Activated CD8-positive, alpha-beta T cell treated with anti-CD3 and anti-CD28 coated beads for 36 hours (primary cell): ENCODE measurements at regions not wholly inside any gene's neighbourhood (a gene's known extent, or its start where the extent isn't known, plus 50 kb on each side); places are given as distances from the start of the nearest gene placed in this dataset.

ENCODE experiments used
- ATAC-seq: fragments of 200-7000 bp; cut with Tn5 transposase; one replicate; pipeline ENCODE4 v1.10.0; 2021; ENCODE audit warnings: mild to moderate bottlenecking, moderate library complexity
- CTCF ChIA-PET: fragments of 350-600 bp; sonication (Branson Sonifier 250); formaldehyde crosslinking; loops from one replicate; lab custom pipeline; 2021; ENCODE audit warnings: antibody characterized with exemption; lab: Charles Lee
- POLR2A ChIA-PET: fragments of 350-600 bp; sonication (Branson Sonifier 250); formaldehyde crosslinking; loops from one replicate; lab custom pipeline; 2021; ENCODE audit warnings: antibody characterized with exemption; lab: Charles Lee
- DNase-seq: peaks from one replicate; pipeline ENCODE4 v3.0.0-alpha.2; 2020
- H3K27ac Mint-ChIP-seq: one replicate; pipeline ENCODE4 v1.8.0; 2021; ENCODE audit warnings: mild to moderate bottlenecking, mixed read lengths
- H3K27me3 Mint-ChIP-seq: one replicate; pipeline ENCODE4 v1.8.0; 2021; ENCODE audit warnings: mixed read lengths
- H3K36me3 Mint-ChIP-seq: one replicate; pipeline ENCODE4 v1.8.0; 2021; ENCODE audit warnings: low read depth, mixed read lengths
- H3K4me1 Mint-ChIP-seq: one replicate; pipeline ENCODE4 v1.8.0; 2021; ENCODE audit warnings: low read depth, mixed read lengths
- H3K4me3 Mint-ChIP-seq: one replicate; pipeline ENCODE4 v1.8.0; 2021; ENCODE audit warnings: mild to moderate bottlenecking, moderate library complexity, mixed read lengths
- H3K9me3 Mint-ChIP-seq: one replicate; pipeline ENCODE4 v1.8.0; 2021; ENCODE audit warnings: mixed read lengths
- intact Hi-C: fragments of 100-400 bp; cut with micrococcal nuclease; formaldehyde crosslinking; loops from one replicate; pipeline ENCODE4 v1.10.0; 2022
- TF ChIP-seq, protein P1 (sequence below): fragments of 200-600 bp; IDR thresholded peaks from one replicate; pipeline ENCODE4 v1.8.0; 2022; ENCODE audit warnings: antibody characterized with exemption, mild to moderate bottlenecking

DNA sequence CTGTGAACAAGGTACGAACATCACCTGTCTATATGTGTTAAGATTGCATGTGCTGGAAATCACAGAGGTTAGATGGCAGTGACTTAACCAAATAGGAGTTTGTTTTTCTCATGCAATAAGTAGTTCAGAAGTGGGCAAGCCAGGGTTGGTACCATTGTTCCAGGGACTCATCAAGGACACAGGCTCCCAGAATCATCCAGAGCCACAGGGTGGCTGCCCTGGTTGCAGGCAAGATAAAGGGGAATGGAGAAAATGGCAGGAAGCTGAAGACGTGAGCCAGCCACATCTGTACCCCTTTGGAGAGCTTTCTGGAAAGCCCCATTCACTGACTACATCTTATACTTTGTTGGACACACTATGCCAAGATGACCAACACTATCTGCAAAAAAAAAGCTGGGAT, 126.0 kb upstream of the IL12B start:
- no peak overlapping the region for H3K27ac Mint-ChIP-seq
- TF ChIP-seq, protein P1, sequence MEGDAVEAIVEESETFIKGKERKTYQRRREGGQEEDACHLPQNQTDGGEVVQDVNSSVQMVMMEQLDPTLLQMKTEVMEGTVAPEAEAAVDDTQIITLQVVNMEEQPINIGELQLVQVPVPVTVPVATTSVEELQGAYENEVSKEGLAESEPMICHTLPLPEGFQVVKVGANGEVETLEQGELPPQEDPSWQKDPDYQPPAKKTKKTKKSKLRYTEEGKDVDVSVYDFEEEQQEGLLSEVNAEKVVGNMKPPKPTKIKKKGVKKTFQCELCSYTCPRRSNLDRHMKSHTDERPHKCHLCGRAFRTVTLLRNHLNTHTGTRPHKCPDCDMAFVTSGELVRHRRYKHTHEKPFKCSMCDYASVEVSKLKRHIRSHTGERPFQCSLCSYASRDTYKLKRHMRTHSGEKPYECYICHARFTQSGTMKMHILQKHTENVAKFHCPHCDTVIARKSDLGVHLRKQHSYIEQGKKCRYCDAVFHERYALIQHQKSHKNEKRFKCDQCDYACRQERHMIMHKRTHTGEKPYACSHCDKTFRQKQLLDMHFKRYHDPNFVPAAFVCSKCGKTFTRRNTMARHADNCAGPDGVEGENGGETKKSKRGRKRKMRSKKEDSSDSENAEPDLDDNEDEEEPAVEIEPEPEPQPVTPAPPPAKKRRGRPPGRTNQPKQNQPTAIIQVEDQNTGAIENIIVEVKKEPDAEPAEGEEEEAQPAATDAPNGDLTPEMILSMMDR: no peak
- H3K9me3 Mint-ChIP-seq: no peaks in the 10 kb centered on the region
- H3K27me3 Mint-ChIP-seq: peaks cover 20% of the 10 kb centered on the region
- ATAC-seq (peak; percentile 0), DNase-seq (no peak)
- H3K4me1 Mint-ChIP-seq: peaks cover 48% of the 10 kb centered on the region
- POLR2A ChIA-PET: interaction anchor here (0.7 to 5.0 kb wide), 2 partner anchors 46 to 229 kb away, joined by 5 to 35 read pairs; no protein-coding TSS in a partner anchor
- CTCF ChIA-PET: interaction anchor here (0.9 to 1.3 kb wide), 3 partner anchors 11 to 140 kb away, joined by 3 to 7 read pairs (median 5); no protein-coding TSS in a partner anchor
- H3K36me3 Mint-ChIP-seq: no peaks in the 10 kb centered on the region
- intact Hi-C loops: no loop called here
- no peak overlapping the region for H3K4me3 Mint-ChIP-seq

DNA sequence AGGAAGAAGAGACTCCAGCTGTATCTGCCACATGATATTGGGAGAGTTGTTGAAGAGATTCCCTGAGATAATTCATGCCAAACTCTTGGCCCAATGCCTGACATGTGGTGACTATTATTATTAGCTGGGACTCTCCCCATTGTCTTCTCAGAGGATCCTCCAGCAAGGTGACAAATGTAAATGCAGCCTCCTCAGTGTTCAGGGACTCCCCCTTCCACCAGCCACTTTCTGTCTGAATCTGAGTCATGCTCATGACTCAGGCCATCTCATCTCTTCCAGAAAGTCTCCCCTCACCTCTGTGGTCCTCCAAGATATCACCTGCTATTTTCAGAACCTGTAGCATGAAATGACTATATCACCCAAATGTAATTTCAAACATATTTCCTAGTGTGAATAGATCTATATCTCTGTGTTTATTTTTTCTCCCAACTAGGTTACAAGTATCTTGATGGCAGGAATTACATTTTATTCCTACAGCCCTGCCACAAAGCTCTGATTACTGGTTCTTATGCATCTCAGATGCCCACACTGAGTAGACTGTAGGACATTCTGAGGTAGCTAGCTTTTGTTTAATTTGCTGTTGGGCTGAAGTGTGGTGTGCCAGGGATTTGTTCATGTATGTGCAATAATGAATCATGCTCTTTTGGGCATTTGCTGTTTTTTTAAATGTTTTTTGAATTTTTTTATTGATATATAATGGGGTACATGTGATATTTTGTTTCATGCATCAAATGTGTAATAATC, 126.6 kb upstream of the IL12B start:
- POLR2A ChIA-PET: interaction anchor here (0.6 to 5.0 kb wide), 3 partner anchors 9 to 229 kb away, joined by 3 to 35 read pairs (median 5); no protein-coding TSS in a partner anchor
- Mint-ChIP-seq H3K9me3 (no peaks in the 10 kb centered on the region), H3K4me3 (no peak overlapping the region), H3K4me1 (peaks cover 47% of the 10 kb centered on the region), H3K27me3 (peaks cover 20% of the 10 kb centered on the region), H3K36me3 (no peaks in the 10 kb centered on the region), H3K27ac (peak overlapping the region; percentile 60)
- ATAC-seq (peak; percentile 84), DNase-seq (peak; percentile 84)
- CTCF ChIA-PET: interaction anchor here (0.5 to 2.2 kb wide), 7 partner anchors 12 to 1615 kb away, joined by 3 to 9 read pairs (median 3); no protein-coding TSS in a partner anchor
- intact Hi-C loops: no loop called here
- TF ChIP-seq, protein P1: no peak

DNA sequence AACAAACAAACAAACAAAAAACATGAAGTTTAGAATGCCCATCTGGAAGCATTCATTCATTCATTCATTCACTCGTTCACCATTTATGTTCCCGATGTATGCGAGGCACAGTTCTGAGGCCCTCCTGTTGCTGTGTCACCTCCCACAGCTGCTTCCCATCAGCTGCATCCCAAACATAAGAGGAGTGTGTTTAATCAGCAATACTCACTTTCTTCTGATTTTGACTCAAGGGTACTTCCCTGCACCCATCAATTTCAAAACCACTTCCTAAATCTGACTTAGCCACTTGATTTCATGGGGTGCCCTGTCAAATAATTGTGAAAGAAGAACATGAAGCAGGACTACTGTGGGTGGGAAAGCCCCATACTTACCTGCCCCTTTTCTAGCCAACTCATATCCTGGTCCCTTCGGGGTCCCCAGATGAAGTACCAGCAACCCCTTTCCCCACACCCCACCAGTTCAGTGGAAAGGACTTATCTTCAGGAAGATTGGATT, 128.0 kb upstream of the IL12B start:
- TF ChIP-seq, protein P1: no peak
- H3K4me1 Mint-ChIP-seq: peaks cover 47% of the 10 kb centered on the region
- intact Hi-C loops: no loop called here
- no peak overlapping the region for H3K4me3 Mint-ChIP-seq
- H3K9me3 Mint-ChIP-seq: no peaks in the 10 kb centered on the region
- ChIA-PET CTCF (interaction anchor here (0.9 to 2.2 kb wide), 2 partner anchors 46 to 48 kb away, joined by 3 to 9 read pairs; no protein-coding TSS in a partner anchor), POLR2A (interaction anchor here (5.0 kb wide), 1 partner anchor 48 kb away, joined by 35 read pairs; no protein-coding TSS in a partner anchor)
- peak; percentile 60 for ATAC-seq
- peak; percentile 60 for DNase-seq
- peak overlapping the region; percentile 30 for H3K27ac Mint-ChIP-seq
- H3K27me3 Mint-ChIP-seq: peaks cover 21% of the 10 kb centered on the region
- no peaks in the 10 kb centered on the region for H3K36me3 Mint-ChIP-seq

DNA sequence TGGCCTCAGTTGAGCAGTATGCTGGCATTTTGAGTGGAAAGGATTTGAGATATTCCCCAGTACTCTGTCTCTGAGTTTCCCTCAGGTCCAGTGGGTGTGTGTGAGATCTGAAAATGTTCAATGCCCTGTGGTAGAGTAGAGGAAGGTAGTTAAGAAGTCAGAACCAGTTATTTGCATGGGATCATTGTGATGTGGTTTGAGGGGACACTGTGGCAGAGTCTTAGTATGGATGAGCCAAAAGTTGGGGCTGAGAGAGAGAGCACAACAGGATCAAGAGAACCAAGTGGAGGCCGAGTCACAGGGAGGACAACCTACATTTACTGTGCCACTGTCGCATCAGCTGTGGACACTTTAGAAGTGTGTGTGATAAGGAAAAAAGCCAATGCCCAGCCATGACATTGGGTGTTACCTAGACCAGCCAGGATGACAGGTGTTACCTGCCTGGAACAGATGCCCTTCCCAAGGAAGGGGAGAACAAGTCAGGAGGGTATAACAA, 128.9 kb upstream of the IL12B start:
- Mint-ChIP-seq H3K27me3 (peaks cover 17% of the 10 kb centered on the region), H3K4me3 (no peak overlapping the region), H3K9me3 (no peaks in the 10 kb centered on the region), H3K4me1 (peaks cover 47% of the 10 kb centered on the region), H3K36me3 (no peaks in the 10 kb centered on the region), H3K27ac (no peak overlapping the region)
- intact Hi-C loops: loop anchor here (1.0 kb wide), 1 partner anchor 47 kb away; no protein-coding TSS in a partner anchor
- DNase-seq: peak; percentile 23
- ATAC-seq: no peak
- TF ChIP-seq, protein P1: no peak
- POLR2A ChIA-PET: interaction anchor here (5.0 kb wide), 1 partner anchor 49 kb away, joined by 35 read pairs; no protein-coding TSS in a partner anchor
- CTCF ChIA-PET: no interaction called here
